GM12874 (cell line): ENCODE measurements at regions not wholly inside any gene's neighbourhood (a gene's known extent, or its start where the extent isn't known, plus 50 kb on each side); places are given as distances from the start of the nearest gene placed in this dataset.

Source experiments
- TF ChIP-seq, protein P1 (sequence below): IDR thresholded peaks from 2 replicates; pipeline ENCODE4 v1.5.1; 2011; ENCODE audit warnings: low read depth, mild to moderate bottlenecking, control low read depth, low read length, moderate library complexity; ENCODE audit not compliant: insufficient read depth

DNA sequence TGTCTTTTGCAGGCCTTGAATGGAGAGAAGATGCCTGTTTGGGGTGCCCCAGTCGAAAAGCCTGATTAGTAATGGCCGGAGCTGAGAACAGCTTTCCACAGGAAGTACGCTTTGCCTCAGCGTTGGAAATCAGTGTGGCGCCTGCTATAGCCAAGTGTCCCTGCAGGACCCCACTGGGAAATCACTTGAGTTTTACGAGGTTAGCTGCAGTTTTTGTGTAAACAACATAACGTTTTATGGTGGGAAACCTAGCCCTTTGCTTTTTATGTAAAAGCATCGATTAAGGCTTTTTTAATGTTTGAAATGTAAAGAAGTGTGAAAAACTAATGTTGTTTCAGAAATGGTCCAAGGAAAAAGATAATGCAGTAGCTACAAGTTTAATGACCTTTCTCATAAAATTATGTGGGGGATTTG is 234.2 kb downstream of the TTC32 start:
- TF ChIP-seq, protein P1, sequence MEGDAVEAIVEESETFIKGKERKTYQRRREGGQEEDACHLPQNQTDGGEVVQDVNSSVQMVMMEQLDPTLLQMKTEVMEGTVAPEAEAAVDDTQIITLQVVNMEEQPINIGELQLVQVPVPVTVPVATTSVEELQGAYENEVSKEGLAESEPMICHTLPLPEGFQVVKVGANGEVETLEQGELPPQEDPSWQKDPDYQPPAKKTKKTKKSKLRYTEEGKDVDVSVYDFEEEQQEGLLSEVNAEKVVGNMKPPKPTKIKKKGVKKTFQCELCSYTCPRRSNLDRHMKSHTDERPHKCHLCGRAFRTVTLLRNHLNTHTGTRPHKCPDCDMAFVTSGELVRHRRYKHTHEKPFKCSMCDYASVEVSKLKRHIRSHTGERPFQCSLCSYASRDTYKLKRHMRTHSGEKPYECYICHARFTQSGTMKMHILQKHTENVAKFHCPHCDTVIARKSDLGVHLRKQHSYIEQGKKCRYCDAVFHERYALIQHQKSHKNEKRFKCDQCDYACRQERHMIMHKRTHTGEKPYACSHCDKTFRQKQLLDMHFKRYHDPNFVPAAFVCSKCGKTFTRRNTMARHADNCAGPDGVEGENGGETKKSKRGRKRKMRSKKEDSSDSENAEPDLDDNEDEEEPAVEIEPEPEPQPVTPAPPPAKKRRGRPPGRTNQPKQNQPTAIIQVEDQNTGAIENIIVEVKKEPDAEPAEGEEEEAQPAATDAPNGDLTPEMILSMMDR = no peak

- TF ChIP-seq, protein P1 = no peak
Measured at GRCh38 chr2:19667085-19667484, 234.7 kb downstream of the TTC32 start.

DNA sequence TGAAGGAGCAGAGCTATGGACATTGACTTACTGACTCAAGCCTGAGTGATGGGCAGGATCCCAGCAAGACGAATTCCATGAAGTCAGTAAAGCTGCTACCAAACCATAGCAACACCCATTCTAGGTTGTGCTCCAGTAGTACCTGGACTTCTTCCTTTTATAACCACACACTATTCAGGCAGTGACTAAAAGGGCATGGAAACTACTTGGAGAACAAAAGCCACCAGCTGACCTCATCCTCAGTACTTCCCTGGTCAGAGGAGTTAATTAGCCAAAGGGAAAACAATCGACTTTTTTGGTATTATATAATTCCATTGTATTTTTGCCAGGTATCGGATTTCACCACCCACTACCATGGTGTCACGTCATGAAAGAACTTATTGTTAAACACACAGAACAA is 237.1 kb downstream of the TTC32 start:
- TF ChIP-seq, protein P1 = no peak

- TF ChIP-seq, protein P1 = no peak
Measured at GRCh38 chr2:19659024-19659792, 242.6 kb downstream of the TTC32 start.

GRCh38 chr2:19656011-19656410 is 245.8 kb downstream of the TTC32 start:
- TF ChIP-seq, protein P1 = no peak

GRCh38 chr2:19654310-19655090 is 247.3 kb downstream of the TTC32 start:
- TF ChIP-seq, protein P1 = no peak

GRCh38 chr2:19653509-19653908 is 248.3 kb downstream of the TTC32 start:
- TF ChIP-seq, protein P1 = no peak
